HepG2 (cell line): ENCODE measurements at regions not wholly inside any gene's neighbourhood (a gene's known extent, or its start where the extent isn't known, plus 50 kb on each side); places are given as distances from the start of the nearest gene placed in this dataset.
A peak's percentile ranks its signal among the peaks of the same experiment; 100 is the strongest.

Experiments
- ATAC-seq: fragments of 200-7000 bp; cut with Tn5 transposase; 3 replicates; pipeline ENCODE4 v1.9.1; 2020; ENCODE audit warnings: mild to moderate bottlenecking, moderate library complexity
- BruUV-seq: library from RNA; stranded (reverse); fragments of 400-500 nt; replicated peaks from 2 replicates; lab custom pipeline; 2021; lab: Mats Ljungman, UMichigan
- CTCF ChIA-PET: fragments of 300-600 bp; formaldehyde crosslinking; extraction: SDS; loops from one replicate; lab custom pipeline; 2021; ENCODE audit warnings: low total read pairs, inconsistent platforms, low intra/inter-chr PET ratio; lab: Yijun Ruan, JAX
- POLR2A ChIA-PET: fragments of 350-600 bp; sonication (Branson Sonifier 250); formaldehyde crosslinking; loops from one replicate; lab custom pipeline; 2020; ENCODE audit warnings: antibody characterized with exemption, inconsistent platforms; lab: Yijun Ruan, JAX
- DNase-seq: peaks from one replicate; pipeline ENCODE4 v3.0.0-alpha.2; 2015; ENCODE audit warnings: low spot score
- FAIRE-seq: peaks from 3 replicates; lab custom pipeline; 2011; peaks lifted over from hg19 to GRCh38; lab: Jason Lieb, UNC
- H2AFZ ChIP-seq: one replicate; pipeline ENCODE4 v1.6.1; 2011; ENCODE audit warnings: low read length, inconsistent platforms
- H3K27ac ChIP-seq: fragments of 300-600 bp; 3 replicates; pipeline ENCODE4 v1.8.0; 2011; ENCODE audit warnings: mixed run types, mild to moderate bottlenecking, mixed read lengths, low read length, inconsistent platforms; ENCODE audit not compliant: insufficient read depth; ENCODE audit errors: extremely low read length
- H3K27me3 ChIP-seq, 2 experiments: fragments of 200-600 bp in 1 of 2; 2 replicates in 1 of 2; 3 replicates in 1 of 2; pipeline versions ENCODE4 v1.6.0 to v1.8.0; 2011; ENCODE audit warnings: low read length in 2 of 2, mild to moderate bottlenecking in 2 of 2, moderate library complexity in 2 of 2, inconsistent platforms in 1 of 2; ENCODE audit not compliant: insufficient read depth in 2 of 2, control insufficient read depth in 1 of 2
- H3K36me3 ChIP-seq, 2 experiments: fragments of 200-600 bp in 1 of 2; replicated peaks in 1 of 2; 2 replicates in 1 of 2; 3 replicates in 1 of 2; pipeline versions ENCODE4 v1.5.1 to v1.8.0; 2011; ENCODE audit warnings: low read length in 2 of 2, inconsistent platforms in 1 of 2; ENCODE audit not compliant: insufficient read depth in 2 of 2, control insufficient read depth in 1 of 2
- H3K4me1 ChIP-seq: 2 replicates; pipeline ENCODE4 v1.5.1; 2012; ENCODE audit warnings: low read length, inconsistent platforms; ENCODE audit not compliant: insufficient read depth
- H3K4me2 ChIP-seq: 2 replicates; pipeline ENCODE4 v1.6.0; 2011; ENCODE audit warnings: low read depth, low read length, inconsistent platforms
- H3K4me3 ChIP-seq, 3 experiments: fragments of 200-600 bp in 1 of 3; sonication (generic), shearing (Covaris generic) in 1 of 3; replicated peaks in 1 of 3; 2 replicates each; pipeline ENCODE4 v1.5.1; 2011 to 2016; ENCODE audit warnings: low read length in 3 of 3, inconsistent platforms in 2 of 3, low read depth in 2 of 3, mild to moderate bottlenecking in 2 of 3, control low read depth in 1 of 3, mixed read lengths in 1 of 3; ENCODE audit not compliant: insufficient read depth in 1 of 3
- H3K79me2 ChIP-seq: one replicate; pipeline ENCODE4 v1.6.1; 2011; ENCODE audit warnings: low read length, inconsistent platforms; ENCODE audit not compliant: insufficient read depth
- H3K9ac ChIP-seq: 2 replicates; pipeline ENCODE4 v1.6.0; 2011; ENCODE audit warnings: mild to moderate bottlenecking, low read depth, low read length, inconsistent platforms; ENCODE audit not compliant: insufficient read depth
- H3K9me3 ChIP-seq: 2 replicates; pipeline ENCODE4 v1.5.1; 2012; ENCODE audit warnings: mild to moderate bottlenecking, low read length
- H4K20me1 ChIP-seq: 2 replicates; pipeline ENCODE4 v1.6.0; 2011; ENCODE audit warnings: inconsistent platforms, mild to moderate bottlenecking, low read length, moderate library complexity; ENCODE audit not compliant: insufficient read depth
- HMG20B ChIP-seq: conservative IDR thresholded peaks from 2 replicates; pipeline ENCODE4 v1.6.1; 2016; ENCODE audit warnings: missing genetic modification reagents, missing compliant biosample characterization
- MAX ChIP-seq: IDR thresholded peaks from 2 replicates; pipeline ENCODE4 v1.6.1; 2012; ENCODE audit warnings: inconsistent platforms
- PAXIP1 ChIP-seq: sonication (generic); formaldehyde crosslinking; conservative IDR thresholded peaks from 2 replicates; pipeline ENCODE4 v1.4.0; 2020; ENCODE audit warnings: mild to moderate bottlenecking, missing genetic modification reagents, moderate library complexity
- RBFOX2 ChIP-seq: fragments of 200-400 bp; formaldehyde crosslinking; IDR thresholded peaks from 2 replicates; pipeline ENCODE4 v1.6.1; 2017; ENCODE audit warnings: low read depth, mild to moderate bottlenecking, low read length
- ZSCAN5A ChIP-seq: sonication (generic); formaldehyde crosslinking; IDR thresholded peaks from 2 replicates; pipeline ENCODE4 v1.8.0; 2022; ENCODE audit warnings: mild to moderate bottlenecking, missing genetic modification reagents, borderline replicate concordance
- WGBS: methylation state at CpG from one replicate; pipeline ENCODE4 v1.1.6; 2017; ENCODE audit warnings: low lambda C conversion rate; 5-methylcytosine and 5-hydroxymethylcytosine counted together
- in situ Hi-C: cut with HindIII; loops from 2 replicates; pipeline ENCODE4 v1.10.0; 2017; ENCODE audit warnings: low pct_unique_long_range_greater_than_20kb; ENCODE audit not compliant: extremely low pct_ligation_motif_present
- intact Hi-C: fragments of 100-400 bp; cut with micrococcal nuclease; formaldehyde crosslinking; loops from one replicate; pipeline ENCODE4 v1.10.0; 2022; ENCODE audit not compliant: unreplicated experiment

GRCh38 chr12:111197376-111197944, 171.4 kb downstream of the PHETA1 start:
- DNase-seq (no peak), ATAC-seq (peak; percentile 62), FAIRE-seq (no peak)
- H3K4me2 ChIP-seq, result no peak overlapping the region
- H3K36me3 ChIP-seq, result no peaks in the 10 kb centered on the region
- H3K9me3 ChIP-seq, result no peaks in the 10 kb centered on the region
- no peak overlapping the region for H2AFZ ChIP-seq
- in situ Hi-C loops (no loop called here), intact Hi-C loops (no loop called here)
- BruUV-seq, result no TSS peak
- 3% methylated on average over 3 of the region's 6 CpGs for WGBS
- CTCF ChIA-PET, result no interaction called here
- no peak overlapping the region for H3K4me3 ChIP-seq
- H3K9ac ChIP-seq, result no peak overlapping the region
- no peaks in the 10 kb centered on the region for H4K20me1 ChIP-seq
- peaks cover 7 to 38% of the 10 kb centered on the region in 2 experiments; a peak in 4 of 5 replicates for H3K27me3 ChIP-seq
- H3K4me1 ChIP-seq, result no peaks in the 10 kb centered on the region
- TF ChIP-seq HMG20B (CRISPR knock-in tag), result no peak
- no peak for TF ChIP-seq ZSCAN5A (CRISPR knock-in tag)
- no peak for TF ChIP-seq MAX
- TF ChIP-seq PAXIP1 (CRISPR knock-in tag), result no peak
- TF ChIP-seq RBFOX2, result no peak
- POLR2A ChIA-PET, result no interaction called here
- H3K79me2 ChIP-seq, result no peaks in the 10 kb centered on the region
- no peak overlapping the region for H3K27ac ChIP-seq
